CD4-positive, alpha-beta T cell treated with Interleukin-1 beta for 1 hour (primary cell): ENCODE measurements at regions not wholly inside any gene's neighbourhood (a gene's known extent, or its start where the extent isn't known, plus 50 kb on each side); places are given as distances from the start of the nearest gene placed in this dataset.
"Not testable (repeated sequence)": the region's sequence is repeated elsewhere in the genome, so short reads cannot be mapped to it uniquely, and the experiment has no call there.

Experiments used
- DNase-seq, 2 donors: peaks; one replicate each; pipeline ENCODE4 v3.0.0-alpha.2; 2020 to 2022

- DNase-seq = no peak
Measured at GRCh38 chr4:116275006-116275405, 810.4 kb downstream of the TRAM1L1 start.

- DNase-seq = no peak
Measured at GRCh38 chr4:116272336-116272735, 813.0 kb downstream of the TRAM1L1 start.

- DNase-seq = not testable (repeated sequence)
Measured at GRCh38 chr4:116260931-116261330, 824.4 kb downstream of the TRAM1L1 start.

- no peak for DNase-seq
Measured at GRCh38 chr4:116244771-116245170, 840.6 kb downstream of the TRAM1L1 start.

GRCh38 chr4:116243431-116243830, 841.9 kb downstream of the TRAM1L1 start:
- DNase-seq = no peak

- DNase-seq = no peak
Measured at GRCh38 chr4:116233971-116234370, 851.4 kb downstream of the TRAM1L1 start.

GRCh38 chr4:116231999-116232398, 853.4 kb downstream of the TRAM1L1 start:
- DNase-seq = not testable (repeated sequence)

GRCh38 chr4:116229420-116229819, 856.0 kb downstream of the TRAM1L1 start:
- DNase-seq = no peak

- no peak for DNase-seq
Measured at GRCh38 chr4:116223040-116223732, 862.2 kb downstream of the TRAM1L1 start.

GRCh38 chr4:116217781-116218180, 867.6 kb downstream of the TRAM1L1 start:
- no peak for DNase-seq

GRCh38 chr4:116215622-116216021, 869.8 kb downstream of the TRAM1L1 start:
- no peak for DNase-seq

- DNase-seq = no peak
Measured at GRCh38 chr4:116202524-116202923, 882.9 kb downstream of the TRAM1L1 start.

- no peak for DNase-seq
Measured at GRCh38 chr4:116197317-116197809, 888.0 kb downstream of the TRAM1L1 start.

GRCh38 chr4:116183241-116183640, 902.1 kb downstream of the TRAM1L1 start:
- DNase-seq = no peak

- no peak for DNase-seq
Measured at GRCh38 chr4:116180157-116180601, 905.2 kb downstream of the TRAM1L1 start.

- not testable (repeated sequence) for DNase-seq
Measured at GRCh38 chr4:116151371-116151770, 934.0 kb downstream of the TRAM1L1 start.

- no peak for DNase-seq
Measured at GRCh38 chr4:116150152-116150551, 935.2 kb downstream of the TRAM1L1 start.

- DNase-seq = no peak
Measured at GRCh38 chr4:116143198-116143597, 942.2 kb downstream of the TRAM1L1 start.

- no peak for DNase-seq
Measured at GRCh38 chr4:116132946-116133345, 952.4 kb downstream of the TRAM1L1 start.

- DNase-seq = no peak
Measured at GRCh38 chr4:116126794-116127193, 958.6 kb downstream of the TRAM1L1 start.

GRCh38 chr4:116122124-116122523, 963.3 kb downstream of the TRAM1L1 start:
- DNase-seq = no peak

- DNase-seq = no peak
Measured at GRCh38 chr4:116118221-116118620, 967.2 kb downstream of the TRAM1L1 start.

- not testable (repeated sequence) for DNase-seq
Measured at GRCh38 chr4:116112861-116113260, 972.5 kb downstream of the TRAM1L1 start.

GRCh38 chr4:116110713-116111112, 974.7 kb downstream of the TRAM1L1 start:
- no peak for DNase-seq

GRCh38 chr4:116108606-116109005, 976.8 kb downstream of the TRAM1L1 start:
- no peak for DNase-seq
